Activated CD4-positive, alpha-beta T cell treated with anti-CD3 and anti-CD28 coated beads, Interleukin-2, amount 50 U/mL, for 4 hours (primary cell): ENCODE measurements at regions not wholly inside any gene's neighbourhood (a gene's known extent, or its start where the extent isn't known, plus 50 kb on each side); places are given as distances from the start of the nearest gene placed in this dataset.
"Not testable (repeated sequence)": the region's sequence is repeated elsewhere in the genome, so short reads cannot be mapped to it uniquely, and the experiment has no call there.

Experiments used
- DNase-seq, 2 experiments: peaks; one replicate each; pipeline ENCODE4 v3.0.0-alpha.2; 2020

DNA sequence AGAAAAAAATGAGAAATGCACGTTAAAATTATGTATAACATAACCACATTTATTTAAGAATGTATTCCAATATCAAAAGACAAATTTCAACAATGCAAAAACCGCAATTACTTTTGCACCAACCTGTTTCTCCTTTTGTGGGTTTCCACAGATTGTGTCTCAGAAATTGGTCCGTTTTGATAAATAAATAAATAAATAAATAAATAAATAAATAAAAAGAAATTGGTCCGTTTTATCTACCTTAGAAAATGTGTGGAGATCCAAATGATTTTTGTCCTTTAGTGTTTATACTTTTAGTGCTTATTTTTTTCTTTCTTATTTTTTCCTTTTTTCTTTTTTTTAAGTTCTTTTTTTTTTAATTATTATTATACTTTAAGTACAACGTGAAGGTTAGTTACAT lies 1682.2 kb upstream of the TMEFF2 start:
- no peak for DNase-seq

DNA sequence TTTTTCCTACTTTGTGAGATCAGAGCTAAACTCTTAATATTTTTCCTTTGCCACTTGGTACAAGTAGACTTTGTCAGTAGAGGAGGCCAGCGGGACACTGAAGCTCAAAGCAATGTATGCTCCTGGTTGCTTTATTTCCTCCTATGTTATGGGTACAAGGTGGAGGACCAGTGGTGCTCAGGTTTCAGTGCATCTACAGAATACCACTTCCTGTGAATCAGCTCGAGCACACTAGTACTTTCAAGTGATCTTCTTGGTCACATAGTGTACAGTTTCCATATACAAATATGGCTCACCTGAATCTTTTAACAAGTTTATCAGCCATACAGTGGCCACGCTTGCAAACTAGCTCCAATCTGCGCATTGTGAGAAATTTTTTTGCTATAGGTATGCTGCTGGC lies 1674.8 kb upstream of the TMEFF2 start:
- DNase-seq, result no peak

DNA sequence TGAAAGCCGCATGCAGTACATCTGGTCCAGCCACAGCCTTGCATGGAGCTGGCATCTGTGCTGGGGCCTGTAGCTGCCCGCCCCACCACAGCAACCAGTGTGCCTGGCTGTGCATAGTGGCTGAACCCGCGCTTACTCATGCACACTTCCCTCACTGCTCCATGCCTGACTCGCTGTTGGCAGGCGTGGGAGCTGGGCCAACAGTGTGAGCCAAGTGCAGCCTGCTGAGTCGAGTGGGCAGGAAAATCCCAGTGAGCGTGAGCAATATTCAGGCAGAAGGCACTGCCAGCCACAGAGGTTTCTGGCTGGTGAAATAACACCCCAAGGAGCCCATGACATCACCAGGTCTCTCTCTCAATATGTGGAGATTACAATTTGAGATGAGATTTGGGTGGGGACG lies 1674.1 kb upstream of the TMEFF2 start:
- DNase-seq, result no peak

DNA sequence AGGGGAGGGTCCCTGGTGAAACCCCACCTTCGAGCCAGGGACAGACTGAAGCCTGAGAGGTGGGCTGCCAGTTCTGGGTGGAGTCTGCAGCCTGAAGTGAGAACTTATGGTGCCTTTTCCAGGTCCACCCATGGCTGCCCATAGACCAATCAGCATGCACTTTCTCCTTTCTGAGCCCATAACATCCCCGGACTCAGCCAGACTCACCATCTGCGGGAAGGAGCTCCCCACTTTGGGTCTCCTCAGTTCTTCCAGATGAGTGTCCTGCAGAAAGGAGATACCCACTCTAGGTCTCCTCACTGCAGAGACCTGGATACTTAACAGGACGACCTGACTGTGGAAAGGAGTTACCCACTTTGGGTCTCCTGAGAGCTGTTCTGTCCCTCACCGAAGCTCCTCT lies 1673.4 kb upstream of the TMEFF2 start:
- no peak for DNase-seq

DNA sequence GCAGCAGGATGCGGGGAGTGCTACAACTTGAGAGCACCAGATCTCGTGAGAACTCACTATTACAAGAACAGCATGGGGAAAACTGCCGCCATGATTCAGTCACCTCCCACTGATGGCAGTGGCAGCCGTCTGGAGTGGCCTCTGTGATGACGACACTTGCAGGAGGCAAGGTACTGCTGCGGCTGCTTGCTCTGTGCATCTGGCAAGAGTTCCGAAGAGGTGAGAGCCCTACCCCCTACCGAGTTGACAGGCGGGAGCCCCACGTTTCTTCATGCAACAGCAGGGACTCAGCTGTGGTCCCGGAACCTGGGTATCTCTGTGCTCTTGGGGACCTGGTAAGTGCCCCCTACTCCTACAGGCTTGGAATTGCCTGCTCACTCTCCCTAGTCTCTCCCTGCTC lies 1672.7 kb upstream of the TMEFF2 start:
- no peak for DNase-seq

DNA sequence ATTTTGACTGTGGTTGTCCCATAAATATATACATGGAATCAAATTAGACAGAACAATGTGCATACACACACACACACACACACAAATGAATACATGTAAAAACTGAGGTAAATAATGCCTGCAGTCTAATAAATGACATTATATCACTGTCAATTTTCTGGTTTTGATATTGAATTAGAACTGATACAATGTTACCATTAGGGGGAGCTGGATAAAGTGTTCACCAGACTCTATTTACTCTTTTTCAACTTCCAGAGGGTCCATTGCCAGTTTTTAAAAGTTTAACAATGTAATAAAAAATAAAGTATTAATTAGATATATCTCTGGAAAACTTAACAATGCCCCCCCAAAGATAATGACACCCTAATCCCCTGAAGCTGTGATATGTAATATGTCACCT lies 1666.8 kb upstream of the TMEFF2 start:
- DNase-seq, result no peak

DNA sequence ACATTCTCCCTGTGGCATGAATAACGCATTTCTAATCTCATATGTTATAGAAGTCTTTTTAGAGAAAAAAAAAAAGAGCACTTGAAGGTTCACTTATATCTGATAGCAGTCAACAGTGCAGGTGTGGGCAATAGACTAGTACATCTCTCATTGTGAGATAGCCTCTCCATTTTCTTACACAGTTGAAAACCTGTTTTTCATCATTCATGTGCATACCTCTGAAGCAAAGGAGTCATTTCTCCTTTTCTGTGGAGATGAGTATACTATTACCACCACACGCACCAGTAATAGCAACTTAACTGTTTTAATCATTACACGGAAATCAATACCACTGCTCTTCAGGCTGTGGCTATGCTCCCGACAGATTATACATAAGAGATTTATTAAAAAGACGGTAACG lies 1653.3 kb upstream of the TMEFF2 start:
- DNase-seq, result no peak

DNA sequence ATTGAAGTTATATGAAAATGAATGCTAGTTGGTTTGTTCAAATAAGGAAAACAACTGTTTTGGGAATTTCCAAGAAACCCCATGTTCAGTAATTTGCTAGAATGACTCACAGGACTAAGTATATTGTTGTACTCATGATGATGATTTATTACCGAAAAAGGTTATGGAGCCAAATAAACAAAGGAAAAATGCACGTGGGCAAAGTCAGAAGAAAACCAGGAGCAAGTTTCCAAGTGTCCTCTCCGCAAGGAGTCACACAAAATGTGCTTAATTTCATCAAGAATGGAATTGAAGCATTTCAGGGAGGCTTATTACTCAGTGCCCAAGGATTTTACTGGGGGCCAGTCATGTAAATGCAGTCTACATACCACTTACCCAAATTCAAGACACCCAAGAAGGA lies 1652.4 kb upstream of the TMEFF2 start:
- DNase-seq, result no peak

DNA sequence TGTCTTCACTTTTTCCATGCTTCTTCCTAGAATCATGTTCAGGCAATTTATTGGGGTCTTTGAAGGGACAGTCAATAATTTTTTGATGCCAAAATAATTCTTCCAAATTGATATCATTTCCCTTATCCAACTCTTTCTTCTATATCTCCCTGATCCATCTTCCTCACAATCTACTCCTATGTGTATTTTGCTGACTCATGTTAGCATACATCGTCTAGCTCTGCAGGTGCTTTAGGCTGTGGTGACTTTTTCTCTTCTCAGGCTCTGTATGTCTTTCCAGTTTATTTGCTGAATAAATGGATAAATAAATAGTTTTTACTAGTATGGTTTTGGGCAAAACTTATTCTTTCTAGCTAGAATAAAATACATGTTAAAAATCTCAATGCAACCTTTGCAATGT lies 1650.9 kb upstream of the TMEFF2 start:
- no peak for DNase-seq

DNA sequence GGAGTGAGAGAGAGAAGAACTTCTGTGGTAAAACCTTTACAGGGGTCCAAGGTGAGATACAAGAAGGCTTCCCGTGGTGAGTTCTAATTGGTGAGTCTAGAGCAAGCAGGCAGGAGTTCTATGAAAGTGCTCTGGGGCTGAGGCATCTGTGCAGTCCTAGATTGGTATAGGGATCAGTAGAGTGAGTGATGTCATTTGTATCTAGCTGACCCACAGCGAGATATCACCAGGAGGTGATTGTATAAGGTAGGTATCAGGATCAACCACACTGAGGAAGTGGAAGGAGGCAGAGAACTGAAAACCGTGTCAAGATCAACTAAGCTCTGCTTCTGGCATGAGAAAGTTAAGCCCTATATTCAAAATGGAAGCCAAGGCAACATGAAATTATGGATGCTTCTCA lies 1648.9 kb upstream of the TMEFF2 start:
- no peak for DNase-seq

DNA sequence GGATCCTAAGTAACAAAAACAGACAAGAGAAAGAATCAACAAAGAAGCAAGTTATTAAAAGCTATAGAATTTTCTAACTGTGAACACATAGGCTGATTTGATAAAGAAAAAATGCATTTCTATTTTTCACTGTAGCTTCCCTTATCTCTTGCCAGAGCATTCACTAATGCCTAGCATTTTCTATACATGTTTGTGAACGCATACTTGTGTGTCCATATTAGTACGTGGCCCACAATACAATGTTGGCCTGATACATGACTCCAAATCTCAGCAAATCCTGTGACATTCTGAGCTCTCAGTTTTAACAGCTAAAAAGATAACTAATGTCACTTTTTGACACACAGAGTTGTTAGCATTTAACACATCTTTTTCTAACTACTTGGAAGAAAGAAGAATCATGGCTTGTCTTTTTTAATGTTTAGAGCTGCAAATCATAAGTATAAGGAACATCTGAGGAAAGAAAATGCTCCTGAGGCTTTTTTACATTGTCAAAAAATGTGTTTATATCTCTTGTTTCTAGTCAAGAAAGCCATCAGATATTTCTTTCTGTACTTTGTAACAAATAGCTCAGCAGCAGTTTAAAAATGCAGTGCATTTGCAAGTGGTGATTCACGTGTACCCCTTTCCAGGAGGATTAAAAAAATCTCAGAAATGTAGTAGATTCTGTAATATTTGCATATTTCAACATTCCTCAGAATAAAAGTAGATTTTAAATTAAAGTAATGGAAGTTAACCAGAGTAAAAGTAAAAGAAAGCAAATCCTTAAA lies 1646.8 kb upstream of the TMEFF2 start:
- no peak for DNase-seq

DNA sequence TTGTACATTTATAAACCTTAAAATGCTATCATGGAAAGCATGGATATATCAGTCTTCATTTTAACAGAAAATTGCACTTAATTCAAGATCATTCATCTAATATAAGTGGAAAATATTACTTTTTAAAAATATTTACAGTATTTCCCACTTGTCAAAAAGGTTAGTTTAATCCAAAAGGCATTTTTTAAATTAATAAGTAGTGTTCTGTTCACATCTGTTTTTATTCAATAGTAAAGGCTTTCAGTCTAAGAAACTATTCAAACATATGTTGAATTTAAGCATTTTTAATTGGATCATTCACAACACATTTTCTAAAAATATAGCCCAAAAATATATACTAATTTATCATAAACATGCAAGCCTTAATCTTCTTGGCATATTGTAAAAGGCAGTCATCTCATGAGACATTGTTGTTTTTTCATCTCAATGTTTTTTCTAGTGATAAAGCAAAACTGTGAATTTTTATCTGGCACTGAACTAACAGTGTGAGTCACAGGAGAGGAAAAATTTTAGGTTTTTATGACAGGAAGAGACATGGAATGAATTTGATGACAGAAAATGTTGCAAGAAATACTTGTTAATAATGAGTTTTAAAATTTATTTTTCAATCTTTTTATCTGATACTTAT lies 1642.5 kb upstream of the TMEFF2 start:
- no peak for DNase-seq

DNA sequence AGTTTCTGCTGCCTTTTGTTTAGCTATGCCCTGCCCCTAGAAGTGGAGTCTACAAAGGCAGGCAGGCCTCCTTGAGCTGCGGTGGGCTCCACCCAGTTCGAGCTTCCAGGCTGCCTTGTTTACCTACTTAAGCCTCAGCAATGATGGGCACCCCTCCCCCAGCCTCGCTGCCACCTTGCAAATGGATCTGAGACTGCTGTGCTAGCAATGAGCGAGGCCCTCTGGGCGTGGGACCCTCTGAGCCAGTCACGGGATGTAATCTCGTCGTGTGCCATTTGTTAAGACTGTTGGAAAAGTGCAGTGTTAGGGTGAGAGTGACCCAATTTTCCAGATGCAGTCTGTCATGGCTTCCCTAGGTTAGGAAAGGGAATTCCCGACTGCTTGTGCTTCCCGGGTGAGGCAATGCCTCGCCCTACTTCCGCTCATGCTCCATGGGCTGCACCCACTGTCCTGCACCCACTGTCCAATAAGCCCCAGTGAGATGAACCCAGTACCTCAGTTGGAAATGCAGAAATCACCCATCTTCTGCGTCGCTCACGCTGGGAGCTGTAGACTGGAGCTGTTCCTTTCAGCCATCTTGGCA lies 1641.8 kb upstream of the TMEFF2 start:
- not testable (repeated sequence) for DNase-seq

DNA sequence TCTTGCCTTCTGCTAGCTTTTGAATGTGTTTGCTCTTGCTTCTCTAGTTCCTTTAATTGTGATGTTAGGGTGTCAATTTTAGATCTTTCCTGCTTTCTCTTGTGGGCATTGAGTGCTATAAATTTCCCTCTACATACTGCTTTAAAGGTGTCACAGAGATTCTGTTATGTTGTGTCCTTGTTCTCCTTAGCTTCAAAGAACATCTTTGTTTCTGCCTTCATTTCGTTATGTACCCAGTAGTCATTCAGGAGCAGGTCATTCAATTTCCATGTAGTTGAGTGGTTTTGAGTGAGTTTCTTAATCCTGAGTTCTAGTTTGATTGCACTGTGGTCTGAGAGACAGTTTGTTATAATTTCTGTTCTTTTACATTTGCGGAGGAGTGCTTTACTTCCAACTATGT lies 1639.2 kb upstream of the TMEFF2 start:
- not testable (repeated sequence) for DNase-seq

DNA sequence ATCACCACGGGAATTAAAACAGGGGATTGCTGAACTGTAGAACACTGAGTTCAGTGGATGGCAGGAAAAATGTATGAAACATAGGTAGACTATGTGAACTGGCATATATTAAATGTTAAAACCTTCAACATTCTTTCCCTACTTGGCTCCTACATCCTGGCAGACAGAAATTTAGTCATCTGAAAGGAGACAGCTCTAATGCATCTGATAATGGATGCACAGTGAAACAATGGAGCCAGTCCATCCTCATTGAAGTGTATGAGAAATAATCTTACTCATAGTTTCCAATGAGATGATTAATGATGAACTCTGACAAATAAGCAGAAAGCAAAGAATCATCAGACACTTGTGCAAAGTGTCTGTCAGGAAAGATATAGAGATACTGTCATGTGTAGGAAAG lies 1629.7 kb upstream of the TMEFF2 start:
- no peak for DNase-seq

DNA sequence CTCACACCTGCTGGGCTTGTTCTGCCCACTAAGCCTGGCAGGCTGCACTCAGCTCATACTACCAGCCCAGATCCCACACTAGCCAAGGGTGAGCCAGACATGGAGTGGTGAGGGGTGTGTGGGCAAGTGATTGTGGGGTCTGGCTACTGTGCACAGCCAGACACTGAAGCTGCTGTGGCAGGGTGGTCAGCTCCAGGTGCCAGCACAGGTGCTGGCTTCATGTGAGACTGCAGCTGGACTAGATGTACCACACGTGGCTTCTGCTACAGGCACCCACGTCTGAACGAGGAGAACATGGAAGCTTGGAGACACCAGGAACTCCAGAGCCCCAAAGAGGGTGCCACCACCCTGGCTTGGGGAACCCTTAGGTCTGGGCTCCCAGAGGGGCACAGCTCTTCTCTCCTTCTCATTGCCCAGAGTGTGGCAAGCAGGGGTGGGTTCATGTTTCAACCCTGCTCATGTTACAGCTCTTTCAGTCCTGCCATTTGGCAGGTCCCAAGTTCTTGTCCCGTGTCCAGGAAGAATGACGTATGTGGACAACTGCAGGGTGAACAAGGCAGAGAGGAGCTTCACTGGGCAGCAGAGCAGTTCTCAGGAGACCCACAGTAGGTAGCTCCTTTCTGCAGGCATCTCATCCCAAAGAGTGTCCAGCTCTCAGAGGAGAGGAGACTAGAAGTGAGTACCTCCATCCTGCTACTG lies 1624.2 kb upstream of the TMEFF2 start:
- no peak for DNase-seq

DNA sequence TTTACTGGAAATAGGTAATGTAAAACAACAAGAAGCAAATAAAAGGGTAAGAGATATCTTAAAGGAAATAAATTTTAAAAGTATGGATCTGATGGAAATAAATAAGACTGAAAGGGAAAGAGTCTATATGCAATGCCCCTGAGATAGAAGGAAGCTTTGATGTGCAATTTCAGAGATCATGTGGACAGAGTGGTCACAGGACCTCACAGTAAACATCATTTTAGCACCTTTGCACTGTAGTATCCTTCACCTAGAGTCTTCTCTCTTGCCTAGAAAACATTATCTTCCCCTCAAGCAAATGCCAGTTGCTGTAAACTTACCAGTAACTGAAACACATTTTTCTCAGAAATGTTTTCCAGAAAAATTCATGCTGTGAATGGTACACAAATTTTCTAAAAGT lies 1621.3 kb upstream of the TMEFF2 start:
- DNase-seq, result no peak

DNA sequence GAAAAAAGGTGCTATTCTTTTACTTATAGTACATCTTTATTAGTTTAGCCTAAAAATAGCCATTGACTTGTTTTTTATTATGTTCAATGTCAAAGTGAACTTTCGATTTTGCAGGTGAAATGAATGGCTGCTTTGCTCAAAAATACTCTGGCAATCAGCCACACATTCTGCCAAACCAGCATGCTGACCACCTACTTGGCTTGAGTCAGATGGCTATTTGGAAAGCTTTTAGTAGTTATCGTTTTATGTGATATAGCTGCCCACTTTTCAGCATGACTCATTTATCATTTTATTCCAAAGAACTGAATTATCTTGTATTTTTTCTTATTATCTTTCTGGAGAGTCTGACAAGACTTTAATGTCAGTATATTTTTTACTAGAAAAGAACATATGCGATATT lies 1615.8 kb upstream of the TMEFF2 start:
- DNase-seq, result no peak

DNA sequence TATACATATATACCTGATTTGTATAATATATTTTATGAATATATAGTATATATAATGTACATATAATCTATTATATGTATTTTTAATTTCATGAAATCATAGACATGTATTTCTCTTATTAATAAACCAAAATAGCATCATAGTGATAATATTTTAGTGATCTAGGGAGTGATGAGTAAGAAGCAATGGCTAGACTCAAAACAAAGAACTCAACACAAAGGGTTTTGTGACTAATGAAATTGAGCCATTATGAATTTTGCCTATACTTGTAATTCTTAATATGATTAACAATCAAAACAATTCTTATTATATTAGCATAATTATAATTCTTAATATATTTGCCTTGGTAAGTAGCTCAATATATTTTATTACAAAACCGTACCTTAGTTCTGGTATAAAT lies 1614.1 kb upstream of the TMEFF2 start:
- no peak for DNase-seq

DNA sequence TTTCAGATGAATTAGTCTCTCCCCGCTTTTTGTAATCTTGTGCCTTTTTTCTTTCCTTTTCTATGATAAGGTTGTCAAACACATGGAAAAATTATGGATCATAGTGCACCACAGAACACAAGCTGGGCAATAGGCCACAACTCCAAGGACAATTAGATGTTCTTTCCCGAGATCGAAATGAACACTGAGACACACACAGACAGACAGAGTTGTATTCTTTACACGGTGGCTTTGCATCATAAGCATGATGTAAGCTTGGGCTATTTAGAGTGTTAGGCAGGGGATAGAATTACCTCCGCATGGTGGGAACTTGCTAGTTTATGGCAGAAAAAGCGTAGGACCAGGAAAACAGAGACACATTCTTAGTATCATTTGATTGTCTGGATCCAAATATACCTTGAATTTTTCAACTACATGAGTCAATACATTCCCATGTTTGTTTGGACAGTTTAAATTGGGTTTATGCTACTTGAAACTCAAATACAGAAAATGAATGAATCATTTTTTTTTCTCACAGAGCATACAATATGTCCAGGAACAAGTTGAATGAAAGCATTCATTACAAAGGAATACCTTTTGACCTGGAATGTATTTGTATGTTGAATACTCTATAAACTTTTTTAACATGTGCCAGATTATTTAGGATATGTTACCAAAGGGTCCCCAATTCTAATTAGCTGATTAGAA lies 1611.5 kb upstream of the TMEFF2 start:
- no peak for DNase-seq

DNA sequence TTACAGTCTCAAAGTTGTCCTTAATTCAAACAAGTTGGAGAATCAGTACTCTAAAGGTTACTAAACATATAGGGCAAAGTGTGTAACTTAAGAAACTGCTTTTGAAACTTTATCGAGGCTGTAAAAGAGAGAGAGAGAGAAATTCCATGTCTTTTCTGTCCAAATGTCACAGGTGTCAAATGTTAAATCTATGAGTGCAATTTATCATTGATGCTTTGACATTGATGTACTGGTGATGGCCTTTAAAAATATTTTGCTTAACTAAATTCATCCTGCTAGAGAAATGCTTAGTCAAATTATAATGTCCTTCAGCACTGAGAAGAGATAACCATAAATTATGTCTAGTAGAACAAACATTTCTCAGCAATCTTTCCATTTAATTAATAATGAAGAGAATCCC lies 1602.1 kb upstream of the TMEFF2 start:
- DNase-seq, result no peak

DNA sequence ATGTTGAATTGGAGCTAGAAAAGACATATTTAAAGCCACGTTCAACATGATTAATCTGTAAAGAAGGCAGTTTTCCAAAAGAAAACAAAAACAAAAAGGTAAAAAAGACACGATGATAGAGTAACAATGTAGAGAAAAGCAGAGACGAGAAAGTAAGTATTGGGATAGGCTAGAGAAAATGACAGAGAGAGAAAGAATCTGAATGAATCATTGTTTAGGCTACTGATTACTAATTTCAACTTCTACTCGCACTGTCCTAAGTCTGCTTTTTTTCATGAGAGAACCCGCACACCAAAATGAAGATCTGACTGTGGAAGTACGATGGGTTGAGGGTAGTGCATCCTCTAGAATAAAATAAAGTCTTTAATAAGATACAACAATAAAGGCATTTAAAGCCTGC lies 1599.2 kb upstream of the TMEFF2 start:
- DNase-seq, result no peak

DNA sequence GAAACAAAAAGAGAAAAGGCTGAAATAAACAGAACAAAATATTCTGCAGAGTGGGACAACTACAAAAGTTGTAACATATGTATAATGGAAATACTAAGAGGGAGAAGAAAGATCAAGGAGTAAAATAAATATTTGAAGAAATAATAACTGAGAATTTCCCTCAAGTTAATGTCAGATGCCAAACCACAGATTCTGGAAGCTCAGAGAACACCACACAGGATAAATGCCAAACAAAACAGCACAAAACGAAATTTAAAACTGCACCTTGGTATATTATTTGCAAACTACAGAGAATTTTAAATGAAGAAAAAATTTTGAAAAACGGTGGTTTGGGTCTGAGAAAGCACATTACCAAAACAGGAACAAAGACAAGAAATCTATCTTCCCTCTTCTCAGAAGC lies 1588.9 kb upstream of the TMEFF2 start:
- no peak for DNase-seq
